ENCODE measurements at regions not wholly inside any gene's neighbourhood (a gene's known extent, or its start where the extent isn't known, plus 50 kb on each side); places are given as distances from the start of the nearest gene placed in this dataset.

- no peak overlapping the region for H3K27ac ChIP-seq (ENCODE audit: low read depth, low read length, severe bottlenecking)
- H3K9me3 ChIP-seq (ENCODE audit: control insufficient read depth, low read length) = no peaks in the 10 kb centered on the region
- H3K4me1 ChIP-seq (ENCODE audit: control insufficient read depth, insufficient read depth, low read length, poor library complexity, severe bottlenecking) = no peaks in the 10 kb centered on the region
- 83% methylated on average over 1 of the region's 3 CpGs; no CpG with 5 or more reads in 1 of the 2 experiments for WGBS, 2 experiments (ENCODE audit: insufficient coverage in 2 of 2)
- H3K36me3 ChIP-seq (ENCODE audit: control insufficient read depth, insufficient read depth, low read length) = no peaks in the 10 kb centered on the region
- H3K4me3 ChIP-seq (ENCODE audit: extremely low read depth, insufficient read depth, low read length, poor library complexity, severe bottlenecking) = no peak overlapping the region
Observed at GRCh38 chr2:4465671-4466070, 762.3 kb downstream of the DCDC2C start.

GRCh38 chr2:4475618-4476017 lies 772.2 kb downstream of the DCDC2C start:
- Histone ChIP-seq H3K4me3 (ENCODE audit: extremely low read depth, insufficient read depth, low read length, poor library complexity, severe bottlenecking) (no peak overlapping the region), H3K4me1 (ENCODE audit: control insufficient read depth, insufficient read depth, low read length, poor library complexity, severe bottlenecking) (no peaks in the 10 kb centered on the region), H3K36me3 (ENCODE audit: control insufficient read depth, insufficient read depth, low read length) (no peaks in the 10 kb centered on the region), H3K27ac (ENCODE audit: low read depth, low read length, severe bottlenecking) (no peak overlapping the region), H3K9me3 (ENCODE audit: control insufficient read depth, low read length) (no peaks in the 10 kb centered on the region)

- Histone ChIP-seq H3K4me3 (ENCODE audit: extremely low read depth, insufficient read depth, low read length, poor library complexity, severe bottlenecking) (no peak overlapping the region), H3K9me3 (ENCODE audit: control insufficient read depth, low read length) (peaks cover 8% of the 10 kb centered on the region), H3K36me3 (ENCODE audit: control insufficient read depth, insufficient read depth, low read length) (no peaks in the 10 kb centered on the region), H3K4me1 (ENCODE audit: control insufficient read depth, insufficient read depth, low read length, poor library complexity, severe bottlenecking) (no peaks in the 10 kb centered on the region), H3K27ac (ENCODE audit: low read depth, low read length, severe bottlenecking) (no peak overlapping the region)
- WGBS, 2 experiments (ENCODE audit: insufficient coverage in 2 of 2) = 56 to 62% methylated on average over 2 of the region's 3 CpGs
Observed at GRCh38 chr2:4483050-4483449, 779.7 kb downstream of the DCDC2C start.

- no peak overlapping the region for H3K4me3 ChIP-seq (ENCODE audit: extremely low read depth, insufficient read depth, low read length, poor library complexity, severe bottlenecking)
- H3K9me3 ChIP-seq (ENCODE audit: control insufficient read depth, low read length) = peaks cover 4% of the 10 kb centered on the region
- H3K36me3 ChIP-seq (ENCODE audit: control insufficient read depth, insufficient read depth, low read length) = no peaks in the 10 kb centered on the region
- no peak overlapping the region for H3K27ac ChIP-seq (ENCODE audit: low read depth, low read length, severe bottlenecking)
- H3K4me1 ChIP-seq (ENCODE audit: control insufficient read depth, insufficient read depth, low read length, poor library complexity, severe bottlenecking) = no peaks in the 10 kb centered on the region
- 86 to 100% methylated on average over 1 to 2 of the region's 2 CpGs for WGBS, 2 experiments (ENCODE audit: insufficient coverage in 2 of 2)
Observed at GRCh38 chr2:4486971-4487370, 783.6 kb downstream of the DCDC2C start.

GRCh38 chr2:4499316-4500030 lies 796.1 kb downstream of the DCDC2C start:
- no peak overlapping the region for H3K27ac ChIP-seq (ENCODE audit: low read depth, low read length, severe bottlenecking)
- 52 to 65% methylated on average over 2 to 3 of the region's 5 CpGs for WGBS, 2 experiments (ENCODE audit: insufficient coverage in 2 of 2)

GRCh38 chr2:4501525-4501924 lies 798.1 kb downstream of the DCDC2C start:
- H3K9me3 ChIP-seq (ENCODE audit: control insufficient read depth, low read length) = no peaks in the 10 kb centered on the region
- H3K36me3 ChIP-seq (ENCODE audit: control insufficient read depth, insufficient read depth, low read length) = no peaks in the 10 kb centered on the region
- no peak overlapping the region for H3K4me3 ChIP-seq (ENCODE audit: extremely low read depth, insufficient read depth, low read length, poor library complexity, severe bottlenecking)
- 89 to 100% methylated on average over 3 of the region's 4 CpGs for WGBS, 2 experiments (ENCODE audit: insufficient coverage in 2 of 2)
- H3K4me1 ChIP-seq (ENCODE audit: control insufficient read depth, insufficient read depth, low read length, poor library complexity, severe bottlenecking) = no peaks in the 10 kb centered on the region
- H3K27ac ChIP-seq (ENCODE audit: low read depth, low read length, severe bottlenecking) = no peak overlapping the region

More at GRCh38 chr2:4499316-4500030, 796.1 kb downstream of the DCDC2C start:
- Histone ChIP-seq H3K36me3 (ENCODE audit: control insufficient read depth, insufficient read depth, low read length) (no peaks in the 10 kb centered on the region), H3K4me1 (ENCODE audit: control insufficient read depth, insufficient read depth, low read length, poor library complexity, severe bottlenecking) (no peaks in the 10 kb centered on the region), H3K4me3 (ENCODE audit: extremely low read depth, insufficient read depth, low read length, poor library complexity, severe bottlenecking) (no peak overlapping the region), H3K9me3 (ENCODE audit: control insufficient read depth, low read length) (no peaks in the 10 kb centered on the region)

- 100% methylated on average over 3 of the region's 3 CpGs; no CpG with 5 or more reads in 1 of the 2 experiments for WGBS, 2 experiments (ENCODE audit: insufficient coverage in 2 of 2)
- Histone ChIP-seq H3K4me3 (ENCODE audit: extremely low read depth, insufficient read depth, low read length, poor library complexity, severe bottlenecking) (no peak overlapping the region), H3K9me3 (ENCODE audit: control insufficient read depth, low read length) (no peaks in the 10 kb centered on the region), H3K36me3 (ENCODE audit: control insufficient read depth, insufficient read depth, low read length) (no peaks in the 10 kb centered on the region), H3K4me1 (ENCODE audit: control insufficient read depth, insufficient read depth, low read length, poor library complexity, severe bottlenecking) (no peaks in the 10 kb centered on the region), H3K27ac (ENCODE audit: low read depth, low read length, severe bottlenecking) (no peak overlapping the region)
Observed at GRCh38 chr2:4502230-4502843, 799.0 kb downstream of the DCDC2C start.

GRCh38 chr2:4507661-4508060 lies 804.3 kb downstream of the DCDC2C start:
- Histone ChIP-seq H3K4me1 (ENCODE audit: control insufficient read depth, insufficient read depth, low read length, poor library complexity, severe bottlenecking) (no peaks in the 10 kb centered on the region), H3K27ac (ENCODE audit: low read depth, low read length, severe bottlenecking) (no peak overlapping the region), H3K9me3 (ENCODE audit: control insufficient read depth, low read length) (no peaks in the 10 kb centered on the region), H3K36me3 (ENCODE audit: control insufficient read depth, insufficient read depth, low read length) (no peaks in the 10 kb centered on the region), H3K4me3 (ENCODE audit: extremely low read depth, insufficient read depth, low read length, poor library complexity, severe bottlenecking) (no peak overlapping the region)
- WGBS, 2 experiments (ENCODE audit: insufficient coverage in 2 of 2) = 72 to 75% methylated on average over 2 to 3 of the region's 4 CpGs

- WGBS, 2 experiments (ENCODE audit: insufficient coverage in 2 of 2) = 77 to 100% methylated on average over 1 to 3 of the region's 11 CpGs
- H3K27ac ChIP-seq (ENCODE audit: low read depth, low read length, severe bottlenecking) = no peak overlapping the region
- H3K9me3 ChIP-seq (ENCODE audit: control insufficient read depth, low read length) = no peaks in the 10 kb centered on the region
- H3K36me3 ChIP-seq (ENCODE audit: control insufficient read depth, insufficient read depth, low read length) = no peaks in the 10 kb centered on the region
- H3K4me3 ChIP-seq (ENCODE audit: extremely low read depth, insufficient read depth, low read length, poor library complexity, severe bottlenecking) = no peak overlapping the region
- H3K4me1 ChIP-seq (ENCODE audit: control insufficient read depth, insufficient read depth, low read length, poor library complexity, severe bottlenecking) = no peaks in the 10 kb centered on the region
Observed at GRCh38 chr2:4515871-4516761, 812.7 kb downstream of the DCDC2C start.

- H3K4me3 ChIP-seq (ENCODE audit: extremely low read depth, insufficient read depth, low read length, poor library complexity, severe bottlenecking) = no peak overlapping the region
- H3K36me3 ChIP-seq (ENCODE audit: control insufficient read depth, insufficient read depth, low read length) = no peaks in the 10 kb centered on the region
- WGBS, 2 experiments (ENCODE audit: insufficient coverage in 2 of 2) = 88 to 100% methylated on average over 3 of the region's 3 CpGs
- H3K4me1 ChIP-seq (ENCODE audit: control insufficient read depth, insufficient read depth, low read length, poor library complexity, severe bottlenecking) = no peaks in the 10 kb centered on the region
- H3K9me3 ChIP-seq (ENCODE audit: control insufficient read depth, low read length) = no peaks in the 10 kb centered on the region
- H3K27ac ChIP-seq (ENCODE audit: low read depth, low read length, severe bottlenecking) = no peak overlapping the region
Observed at GRCh38 chr2:4518596-4518995, 815.2 kb downstream of the DCDC2C start.
